Ecto neural progenitor cell (in vitro differentiated cells): ENCODE measurements at regions not wholly inside any gene's neighbourhood (a gene's known extent, or its start where the extent isn't known, plus 50 kb on each side); places are given as distances from the start of the nearest gene placed in this dataset.
"Not testable (repeated sequence)": the region's sequence is repeated elsewhere in the genome, so short reads cannot be mapped to it uniquely, and the experiment has no call there.

Source experiments
- DNase-seq: peaks from one replicate; pipeline ENCODE4 v3.0.0-alpha.2; 2018; ENCODE audit warnings: low spot score

GRCh38 chr7:24135003-24135817, 148.8 kb upstream of the NPY start:
- no peak for DNase-seq

GRCh38 chr7:24137338-24137737, 146.7 kb upstream of the NPY start:
- DNase-seq = no peak

DNA sequence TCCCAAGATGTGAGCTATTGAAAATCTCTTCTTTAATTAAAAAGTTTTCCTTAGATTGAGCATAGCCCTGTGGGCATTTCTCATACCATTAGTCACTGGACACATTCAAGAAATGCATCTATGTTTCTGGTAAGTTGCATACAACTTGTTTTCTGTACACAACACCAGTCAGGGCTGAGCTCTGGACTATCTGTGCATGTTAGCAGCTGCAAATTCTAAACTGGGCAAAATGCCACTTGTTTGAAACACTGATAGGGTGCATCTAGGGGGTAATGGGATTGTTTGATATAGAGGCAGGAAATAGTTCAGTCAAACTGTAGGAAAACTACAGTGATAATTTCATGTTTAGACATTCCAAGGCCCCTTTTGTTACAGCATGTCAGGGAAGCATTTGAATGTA, 145.6 kb upstream of the NPY start:
- DNase-seq = no peak

DNA sequence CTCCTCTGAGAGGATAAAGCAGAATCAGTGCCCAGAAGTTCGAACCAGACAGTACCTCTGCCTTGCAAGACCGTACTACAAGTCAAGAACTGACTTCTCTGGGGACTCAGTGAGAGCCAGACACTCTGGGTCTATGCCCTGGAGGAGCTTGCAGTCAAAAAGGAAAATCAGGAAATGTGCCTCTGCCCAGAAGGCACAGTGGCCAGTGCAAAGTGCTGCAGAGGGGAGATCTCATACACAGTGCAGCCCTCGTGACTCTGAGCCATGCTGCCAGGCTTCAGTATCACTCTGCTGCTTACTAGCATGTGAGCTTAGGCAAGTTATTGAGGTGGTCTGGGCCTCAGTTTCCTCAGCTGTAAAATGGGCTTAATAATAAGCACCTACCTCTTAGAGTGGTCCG, 144.0 kb upstream of the NPY start:
- DNase-seq = no peak

GRCh38 chr7:24141874-24142509, 142.0 kb upstream of the NPY start:
- DNase-seq = no peak

GRCh38 chr7:24143547-24143946, 140.4 kb upstream of the NPY start:
- DNase-seq = no peak

DNA sequence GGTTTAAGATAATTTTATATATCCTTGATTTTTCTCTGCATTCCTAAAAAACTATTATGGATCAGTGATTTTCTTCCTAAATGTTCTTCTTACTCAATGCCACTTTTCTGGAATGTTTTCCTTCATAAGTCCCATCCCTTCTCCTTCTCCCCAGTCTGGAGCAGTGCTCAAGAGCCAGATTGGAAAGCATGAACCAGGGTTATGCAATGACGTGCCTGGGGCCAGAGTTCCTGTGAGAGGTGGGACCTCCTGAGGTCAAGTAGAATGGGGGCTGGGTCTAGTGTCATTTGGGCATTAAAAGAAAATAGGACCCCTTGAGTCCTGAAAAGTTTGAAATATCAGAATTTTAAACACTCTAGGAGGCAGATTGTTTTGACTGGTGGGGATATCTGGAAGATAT, 132.0 kb upstream of the NPY start:
- no peak for DNase-seq

- no peak for DNase-seq
Observed at GRCh38 chr7:24152356-24152755, 131.6 kb upstream of the NPY start.

DNA sequence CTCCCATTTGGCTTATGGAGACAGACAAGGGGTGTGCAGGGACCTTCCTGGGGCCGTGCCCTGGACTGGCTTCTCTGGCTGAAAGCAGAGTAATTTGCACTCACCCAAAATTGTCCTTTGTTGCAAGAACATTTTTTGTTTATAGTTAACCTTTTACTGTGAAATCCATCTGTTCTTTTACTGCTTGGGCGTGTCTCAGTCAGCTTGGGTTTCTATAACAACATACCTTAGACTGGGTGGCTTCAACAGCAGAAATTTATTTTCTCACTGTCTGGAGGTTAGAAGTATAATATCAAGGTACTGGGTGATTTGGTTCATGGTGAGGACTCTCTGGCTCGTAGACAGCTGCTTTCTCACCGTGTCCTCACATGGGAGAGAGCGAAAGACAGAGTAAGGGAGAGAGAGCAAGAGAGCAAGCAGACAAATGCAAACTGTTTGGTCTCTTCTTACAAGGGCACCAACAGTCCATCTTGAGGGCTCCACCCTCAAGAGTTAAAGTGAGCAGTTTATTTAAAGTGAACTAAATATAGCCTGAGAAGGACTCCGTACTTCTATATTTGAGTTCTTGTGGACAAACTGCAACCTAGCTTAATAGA, 131.0 kb upstream of the NPY start:
- no peak for DNase-seq

GRCh38 chr7:24157666-24158065, 126.3 kb upstream of the NPY start:
- DNase-seq = no peak

DNA sequence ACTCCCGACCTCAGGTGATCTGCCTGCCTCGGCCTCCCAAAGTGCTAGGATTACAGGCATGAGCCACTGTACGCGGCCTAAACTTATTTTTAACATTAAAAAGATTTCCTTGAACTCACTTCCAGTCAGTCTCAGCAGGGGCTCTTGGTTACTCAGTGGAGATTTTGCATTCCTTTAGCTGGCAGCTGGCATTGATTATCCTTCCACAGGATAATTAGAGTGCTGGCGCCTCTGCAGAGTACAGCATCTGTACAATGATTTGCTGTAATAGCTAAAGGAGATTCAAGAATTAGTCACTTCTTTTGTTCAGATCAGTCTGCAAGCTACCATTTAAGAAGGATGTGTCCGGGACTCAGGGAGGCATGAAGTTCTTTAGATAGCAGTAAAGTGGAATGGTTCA, 125.0 kb upstream of the NPY start:
- no peak for DNase-seq

DNA sequence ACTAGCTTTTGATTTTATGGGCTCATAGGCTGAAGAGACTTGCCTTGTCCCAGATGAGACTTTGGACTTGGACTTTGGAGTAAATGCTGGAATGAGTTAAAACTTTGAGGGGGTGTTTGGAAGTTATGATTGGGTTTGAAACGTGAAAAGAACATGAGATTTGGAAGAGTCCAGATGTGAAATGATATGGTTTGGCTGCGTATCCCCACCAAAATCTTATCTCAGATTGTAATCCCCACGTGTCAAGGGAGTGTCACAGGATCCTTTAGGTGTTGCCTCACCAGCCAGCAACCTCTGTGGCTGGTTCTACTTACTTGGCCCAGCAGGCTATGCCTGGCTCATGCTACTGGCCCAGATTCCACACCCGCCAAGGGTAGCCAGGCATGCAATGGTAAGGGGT, 119.6 kb upstream of the NPY start:
- DNase-seq = no peak

GRCh38 chr7:24169077-24169624, 114.8 kb upstream of the NPY start:
- DNase-seq = no peak

DNA sequence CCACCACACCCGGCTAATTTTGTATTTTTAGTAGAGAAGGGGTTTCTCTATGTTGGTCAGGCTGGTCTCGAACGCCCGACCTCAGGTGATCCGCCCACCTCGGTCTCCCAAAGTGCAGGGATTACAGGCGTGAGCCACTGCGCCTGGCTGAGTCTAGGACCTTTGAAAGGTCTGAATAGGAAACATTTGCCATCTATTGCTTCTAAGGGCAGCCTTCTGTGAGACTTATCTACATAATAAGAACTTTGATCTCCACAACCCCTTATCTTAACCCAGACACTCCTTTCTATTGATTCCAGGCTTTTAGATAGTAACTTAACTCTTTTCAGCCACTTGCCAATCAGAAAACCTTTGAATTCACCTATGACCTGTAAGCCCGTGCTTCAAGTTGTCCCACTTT, 112.0 kb upstream of the NPY start:
- DNase-seq = not testable (repeated sequence)

GRCh38 chr7:24172856-24173255, 111.1 kb upstream of the NPY start:
- no peak for DNase-seq

DNA sequence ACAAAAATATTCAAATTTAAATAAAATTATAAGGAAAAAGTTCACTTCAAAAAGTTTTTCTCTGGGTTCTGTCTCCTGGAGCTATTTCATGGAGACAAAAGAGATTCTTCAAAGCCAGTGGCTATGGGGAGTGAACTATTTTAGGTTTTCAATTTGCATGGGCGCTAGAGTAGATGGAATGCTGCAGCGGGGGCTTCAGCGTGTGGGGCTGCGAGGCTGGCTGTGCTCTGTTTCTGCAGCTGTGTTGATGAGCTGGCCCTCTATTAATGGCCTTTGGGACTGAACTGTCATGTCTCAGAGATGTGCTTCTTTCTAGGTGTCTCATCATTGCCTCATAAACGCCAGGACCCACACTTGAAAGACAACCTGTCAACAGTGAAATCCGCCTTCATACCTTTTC, 108.4 kb upstream of the NPY start:
- no peak for DNase-seq

DNA sequence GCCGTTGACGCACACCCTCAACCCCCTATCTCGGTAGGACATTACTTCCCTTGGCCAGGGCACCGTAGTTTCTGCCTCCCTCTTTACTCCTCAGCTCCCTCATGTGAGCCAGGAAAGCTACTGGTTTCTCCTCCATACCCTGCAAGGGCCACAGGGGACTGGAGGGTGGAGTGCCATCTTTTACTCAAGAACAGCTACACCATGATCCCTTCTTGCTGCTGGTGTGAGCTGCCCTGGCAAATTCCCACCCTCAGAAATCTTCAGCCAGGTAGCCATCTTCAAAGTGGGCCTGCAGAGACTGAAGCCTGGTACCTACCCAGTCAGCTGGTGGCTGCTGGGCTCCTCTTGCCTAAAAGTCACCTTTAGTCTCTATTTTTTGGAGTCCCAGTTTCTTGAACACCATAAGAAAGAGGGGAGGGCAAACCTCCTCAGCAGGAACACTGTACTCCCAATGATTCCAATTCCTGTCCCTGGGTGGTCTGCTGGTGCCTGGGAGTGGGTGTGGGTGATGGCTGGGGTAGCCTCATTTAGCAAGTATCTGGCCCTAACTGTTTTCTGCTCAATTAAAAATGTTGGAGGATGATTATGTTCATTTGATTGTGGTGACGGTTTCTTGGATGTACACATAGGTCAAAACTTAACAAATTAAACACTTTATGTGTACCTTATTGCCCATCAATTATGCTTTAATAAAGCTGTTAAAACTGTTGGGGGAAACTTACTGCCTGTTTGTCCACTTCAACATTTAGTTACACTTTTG, 105.0 kb upstream of the NPY start:
- DNase-seq = no peak

DNA sequence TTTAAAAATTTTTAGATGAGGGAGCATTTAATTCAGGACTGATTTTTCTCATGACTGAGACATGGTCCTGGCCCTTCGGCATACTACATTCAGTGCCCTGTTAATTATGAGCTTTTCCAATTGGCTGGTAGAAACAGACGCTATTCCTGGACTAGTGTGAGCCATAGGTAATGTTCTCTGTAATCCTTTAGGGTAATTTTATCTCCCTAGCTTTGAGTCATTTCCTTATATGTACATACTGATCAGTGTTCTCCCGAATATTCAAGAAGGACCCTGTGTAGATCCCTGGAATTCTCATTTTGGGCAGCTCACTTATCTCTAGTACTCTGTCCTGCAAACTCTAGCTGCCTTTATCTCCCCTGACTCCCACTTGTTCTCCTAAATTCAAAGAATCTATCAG, 92.6 kb upstream of the NPY start:
- DNase-seq = no peak

DNA sequence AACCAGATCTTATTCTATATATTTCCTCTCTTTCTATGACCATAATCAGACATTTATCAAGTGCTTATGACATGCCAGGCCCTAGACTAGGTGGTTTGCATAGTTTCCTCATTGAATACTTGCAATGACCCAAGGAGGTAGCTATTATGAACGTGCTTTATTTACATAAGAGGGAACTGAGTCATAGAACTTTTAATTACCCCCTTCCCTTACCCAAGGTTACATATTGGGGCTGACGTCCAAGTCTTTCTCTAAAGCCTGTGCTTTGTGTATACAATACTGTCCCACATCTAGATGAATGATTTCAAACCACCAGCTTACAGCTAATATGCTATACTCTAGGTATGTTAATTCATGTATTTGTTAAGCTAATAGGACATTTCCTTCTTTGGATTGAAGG, 91.9 kb upstream of the NPY start:
- DNase-seq = no peak

- no peak for DNase-seq
Observed at GRCh38 chr7:24192691-24193090, 91.3 kb upstream of the NPY start.

DNA sequence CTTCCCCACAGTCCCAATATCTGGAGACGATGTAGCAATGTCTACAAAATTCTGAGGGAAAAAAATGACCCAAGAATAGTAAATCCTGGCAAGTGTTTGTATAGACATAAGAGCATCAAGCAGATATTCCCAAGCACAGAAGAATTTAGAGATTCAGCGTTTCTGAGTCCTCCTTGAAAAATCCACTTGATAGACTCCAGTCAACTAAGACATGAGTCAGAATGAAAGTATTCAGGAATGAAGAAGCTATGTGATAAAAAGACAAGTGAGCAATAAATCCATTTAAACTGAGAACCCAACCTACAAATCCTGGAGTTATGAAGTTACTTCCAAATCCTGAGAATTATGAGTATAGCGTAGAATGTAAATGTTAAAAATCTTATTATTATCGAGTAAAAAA, 86.1 kb upstream of the NPY start:
- DNase-seq = no peak

- no peak for DNase-seq
Observed at GRCh38 chr7:24199978-24200377, 84.0 kb upstream of the NPY start.
